SK-N-SH treated with all-trans-retinoic acid at 6 μM for 48 hours (cell line): ENCODE measurements at regions not wholly inside any gene's neighbourhood (a gene's known extent, or its start where the extent isn't known, plus 50 kb on each side); places are given as distances from the start of the nearest gene placed in this dataset.

Experiments used
- ARNTL ChIP-seq: fragments of 450-650 bp; formaldehyde crosslinking; IDR thresholded peaks from 2 replicates; pipeline ENCODE4 v1.5.0; 2020; ENCODE audit warnings: low read depth, mild to moderate bottlenecking, moderate library complexity, borderline replicate concordance
- BACH2 ChIP-seq: fragments of 250-450 bp; sonication (Bioruptor Pico); IDR thresholded peaks from 2 replicates; pipeline ENCODE4 v1.9.0; 2021; ENCODE audit warnings: mild to moderate bottlenecking, borderline replicate concordance
- CSDC2 ChIP-seq: fragments of 250-450 bp; sonication (Bioruptor Pico); IDR thresholded peaks from 2 replicates; pipeline ENCODE4 v1.5.0; 2020; ENCODE audit warnings: mild to moderate bottlenecking, moderate library complexity
- RARB ChIP-seq: fragments of 250-450 bp; sonication (Bioruptor Pico); IDR thresholded peaks from 2 replicates; pipeline ENCODE4 v1.8.0; 2021; ENCODE audit warnings: mild to moderate bottlenecking, moderate library complexity
- TCF4 ChIP-seq: fragments of 250-450 bp; sonication (Bioruptor Pico); IDR thresholded peaks from 2 replicates; pipeline ENCODE4 v1.8.0; 2021; ENCODE audit warnings: mild to moderate bottlenecking, moderate library complexity, borderline replicate concordance
- ZC3H10 ChIP-seq: fragments of 250-450 bp; sonication (Bioruptor Pico); IDR thresholded peaks from 2 replicates; pipeline ENCODE4 v1.5.1; 2021; ENCODE audit warnings: mild to moderate bottlenecking, moderate library complexity
- ZFP3 ChIP-seq: fragments of 250-450 bp; sonication (Bioruptor Pico); IDR thresholded peaks from 2 replicates; pipeline ENCODE4 v1.5.0; 2020; ENCODE audit warnings: mild to moderate bottlenecking, moderate library complexity
- ZNF565 ChIP-seq: fragments of 450-650 bp; formaldehyde crosslinking; conservative IDR thresholded peaks from 2 replicates; pipeline ENCODE4 v1.5.0; 2020; ENCODE audit warnings: low read depth, mild to moderate bottlenecking, moderate library complexity
- ZNF70 ChIP-seq: fragments of 450-650 bp; formaldehyde crosslinking; IDR thresholded peaks from 2 replicates; pipeline ENCODE4 v1.5.0; 2020; ENCODE audit warnings: mild to moderate bottlenecking, moderate library complexity
- ZNF8 ChIP-seq: fragments of 450-650 bp; formaldehyde crosslinking; IDR thresholded peaks from 2 replicates; pipeline ENCODE4 v1.5.0; 2020; ENCODE audit warnings: mild to moderate bottlenecking, moderate library complexity
- TF ChIP-seq, protein P1 (sequence below): fragments of 250-450 bp; sonication (Bioruptor Pico); IDR thresholded peaks from 2 replicates; pipeline ENCODE4 v1.8.0; 2020; ENCODE audit warnings: mild to moderate bottlenecking, moderate library complexity, borderline replicate concordance

GRCh38 chr4:162341533-162341932 lies 177.7 kb upstream of the FSTL5 start:
- TF ChIP-seq, protein P1, sequence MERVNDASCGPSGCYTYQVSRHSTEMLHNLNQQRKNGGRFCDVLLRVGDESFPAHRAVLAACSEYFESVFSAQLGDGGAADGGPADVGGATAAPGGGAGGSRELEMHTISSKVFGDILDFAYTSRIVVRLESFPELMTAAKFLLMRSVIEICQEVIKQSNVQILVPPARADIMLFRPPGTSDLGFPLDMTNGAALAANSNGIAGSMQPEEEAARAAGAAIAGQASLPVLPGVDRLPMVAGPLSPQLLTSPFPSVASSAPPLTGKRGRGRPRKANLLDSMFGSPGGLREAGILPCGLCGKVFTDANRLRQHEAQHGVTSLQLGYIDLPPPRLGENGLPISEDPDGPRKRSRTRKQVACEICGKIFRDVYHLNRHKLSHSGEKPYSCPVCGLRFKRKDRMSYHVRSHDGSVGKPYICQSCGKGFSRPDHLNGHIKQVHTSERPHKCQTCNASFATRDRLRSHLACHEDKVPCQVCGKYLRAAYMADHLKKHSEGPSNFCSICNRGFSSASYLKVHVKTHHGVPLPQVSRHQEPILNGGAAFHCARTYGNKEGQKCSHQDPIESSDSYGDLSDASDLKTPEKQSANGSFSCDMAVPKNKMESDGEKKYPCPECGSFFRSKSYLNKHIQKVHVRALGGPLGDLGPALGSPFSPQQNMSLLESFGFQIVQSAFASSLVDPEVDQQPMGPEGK (CRISPR knock-in tag) = no peak
- TF ChIP-seq TCF4 (no peak), BACH2 (CRISPR knock-in tag) (no peak), ZNF8 (no peak), ARNTL (no peak), ZNF565 (CRISPR knock-in tag) (no peak), CSDC2 (no peak), ZNF70 (CRISPR knock-in tag) (no peak), RARB (CRISPR knock-in tag) (no peak), ZC3H10 (CRISPR knock-in tag) (no peak), ZFP3 (CRISPR knock-in tag) (no peak)
